OCI-LY7 (cell line): ENCODE measurements at regions not wholly inside any gene's neighbourhood (a gene's known extent, or its start where the extent isn't known, plus 50 kb on each side); places are given as distances from the start of the nearest gene placed in this dataset.

Experiments used
- CTCF ChIP-seq: fragments of 200-600 bp; sonication (generic); conservative IDR thresholded peaks from 2 replicates; pipeline ENCODE4 v1.5.1; 2014; ENCODE audit warnings: mild to moderate bottlenecking, antibody characterized with exemption, low read length, moderate library complexity, mixed read lengths
- EZH2phosphoT487 ChIP-seq: fragments of 200-600 bp; sonication (generic); IDR thresholded peaks from 2 replicates; pipeline ENCODE4 v1.6.1; 2018; ENCODE audit warnings: low read depth, borderline replicate concordance, mild to moderate bottlenecking, mixed run types, antibody characterized with exemption, low read length, moderate library complexity, mixed read lengths

GRCh38 chr9:108704156-108704852 lies 151.5 kb downstream of the ACTL7B start:
- TF ChIP-seq CTCF (no peak), EZH2phosphoT487 (no peak)
